Smooth muscle cell (in vitro differentiated cells): ENCODE measurements at regions not wholly inside any gene's neighbourhood (a gene's known extent, or its start where the extent isn't known, plus 50 kb on each side); places are given as distances from the start of the nearest gene placed in this dataset.

ENCODE experiments used
- DNase-seq: peaks from one replicate; lab custom pipeline; 2025; ENCODE audit not compliant: unreplicated experiment; lab: John Stamatoyannopoulos, UW
- H2AFZ ChIP-seq: fragments of 200-600 bp; sonication (generic); 2 replicates; pipeline ENCODE4 v1.6.0; 2016; ENCODE audit warnings: antibody characterized with exemption, low read depth, mild to moderate bottlenecking
- H3F3A ChIP-seq: fragments of 200-600 bp; sonication (generic); 2 replicates; pipeline ENCODE4 v1.6.0; 2017; ENCODE audit warnings: antibody characterized with exemption, low read depth
- H3K27ac ChIP-seq: fragments of 200-600 bp; sonication (generic); 2 replicates; pipeline ENCODE4 v1.5.1; 2016; ENCODE audit warnings: low read depth, mild to moderate bottlenecking
- H3K27me3 ChIP-seq: fragments of 200-600 bp; sonication (generic); 2 replicates; pipeline ENCODE4 v1.6.1; 2016; ENCODE audit warnings: low read depth, mild to moderate bottlenecking
- H3K36me3 ChIP-seq: fragments of 200-600 bp; sonication (generic); 2 replicates; pipeline ENCODE4 v1.5.1; 2016; ENCODE audit warnings: low read depth
- H3K4me1 ChIP-seq: fragments of 200-600 bp; sonication (generic); 2 replicates; pipeline ENCODE4 v1.5.1; 2016; ENCODE audit warnings: low read depth
- H3K4me2 ChIP-seq: fragments of 200-600 bp; sonication (generic); 2 replicates; pipeline ENCODE4 v1.6.0; 2016; ENCODE audit warnings: mild to moderate bottlenecking
- H3K4me3 ChIP-seq: fragments of 200-600 bp; sonication (generic); 2 replicates; pipeline ENCODE4 v1.5.1; 2016; ENCODE audit warnings: mild to moderate bottlenecking
- H3K79me2 ChIP-seq: fragments of 200-600 bp; sonication (generic); 2 replicates; pipeline ENCODE4 v1.6.0; 2016; ENCODE audit warnings: low read depth, mild to moderate bottlenecking
- H3K9ac ChIP-seq: fragments of 200-600 bp; sonication (generic); 2 replicates; pipeline ENCODE4 v1.6.0; 2016; ENCODE audit warnings: low read depth
- H3K9me3 ChIP-seq: fragments of 200-600 bp; sonication (generic); replicated peaks from 2 replicates; pipeline ENCODE4 v1.5.1; 2016; ENCODE audit warnings: low read depth
- H4K20me1 ChIP-seq: fragments of 200-600 bp; sonication (generic); 2 replicates; pipeline ENCODE4 v1.6.0; 2016; ENCODE audit warnings: low read depth
- CTCF ChIP-seq: fragments of 200-600 bp; sonication (generic); IDR thresholded peaks from 2 replicates; pipeline ENCODE4 v1.5.1; 2017; ENCODE audit warnings: borderline replicate concordance, mild to moderate bottlenecking, antibody characterized with exemption; ENCODE audit not compliant: insufficient read depth, poor library complexity, severe bottlenecking
- WGBS: methylation state at CpG from one replicate; pipeline ENCODE4 v1.1.7; 2016; ENCODE audit warnings: low lambda C conversion rate; 5-methylcytosine and 5-hydroxymethylcytosine counted together

- DNase-seq: no peak
- H3K27me3 ChIP-seq: no peaks in the 10 kb centered on the region
- H3K4me1 ChIP-seq: no peaks in the 10 kb centered on the region
- no peaks in the 10 kb centered on the region for H4K20me1 ChIP-seq
- no peaks in the 10 kb centered on the region for H3F3A ChIP-seq
- H3K9ac ChIP-seq: no peak overlapping the region
- no peaks in the 10 kb centered on the region for H3K36me3 ChIP-seq
- H3K9me3 ChIP-seq: peaks cover 9% of the 10 kb centered on the region
- no peak overlapping the region for H3K27ac ChIP-seq
- H2AFZ ChIP-seq: no peak overlapping the region
- H3K4me2 ChIP-seq: no peak overlapping the region
- H3K4me3 ChIP-seq: no peak overlapping the region
- H3K79me2 ChIP-seq: no peaks in the 10 kb centered on the region
- no peak for TF ChIP-seq CTCF
- 60% methylated on average over 3 of the region's 3 CpGs for WGBS
Observed at GRCh38 chr14:44070046-44070445, 437.0 kb downstream of the FSCB start.

GRCh38 chr14:44053422-44053821, 453.7 kb downstream of the FSCB start:
- H3K9ac ChIP-seq: no peak overlapping the region
- no peak overlapping the region for H3K4me3 ChIP-seq
- H3F3A ChIP-seq: no peaks in the 10 kb centered on the region
- no peak overlapping the region for H2AFZ ChIP-seq
- no peak for DNase-seq
- 88% methylated on average over 3 of the region's 3 CpGs for WGBS
- no peaks in the 10 kb centered on the region for H3K79me2 ChIP-seq
- no peak overlapping the region for H3K27ac ChIP-seq
- no peaks in the 10 kb centered on the region for H3K9me3 ChIP-seq
- H3K36me3 ChIP-seq: no peaks in the 10 kb centered on the region
- no peaks in the 10 kb centered on the region for H4K20me1 ChIP-seq
- TF ChIP-seq CTCF: no peak
- no peaks in the 10 kb centered on the region for H3K27me3 ChIP-seq
- H3K4me2 ChIP-seq: no peak overlapping the region
- H3K4me1 ChIP-seq: no peaks in the 10 kb centered on the region

- Histone ChIP-seq H3K79me2 (no peaks in the 10 kb centered on the region), H2AFZ (no peak overlapping the region), H3F3A (no peaks in the 10 kb centered on the region), H3K9me3 (no peaks in the 10 kb centered on the region), H3K4me2 (no peak overlapping the region), H4K20me1 (no peaks in the 10 kb centered on the region), H3K36me3 (no peaks in the 10 kb centered on the region), H3K27ac (no peak overlapping the region), H3K27me3 (no peaks in the 10 kb centered on the region), H3K9ac (no peak overlapping the region), H3K4me3 (no peak overlapping the region), H3K4me1 (no peaks in the 10 kb centered on the region)
- TF ChIP-seq CTCF: no peak
- WGBS: 94% methylated on average over 2 of the region's 2 CpGs
- DNase-seq: no peak
Observed at GRCh38 chr14:44041700-44042099, 465.4 kb downstream of the FSCB start.

GRCh38 chr14:44040561-44040960, 466.5 kb downstream of the FSCB start:
- Histone ChIP-seq H3K9me3 (no peaks in the 10 kb centered on the region), H4K20me1 (no peaks in the 10 kb centered on the region), H3K79me2 (no peaks in the 10 kb centered on the region), H3K27me3 (no peaks in the 10 kb centered on the region), H2AFZ (no peak overlapping the region), H3K4me3 (no peak overlapping the region), H3K4me2 (no peak overlapping the region), H3K36me3 (no peaks in the 10 kb centered on the region), H3F3A (no peaks in the 10 kb centered on the region), H3K9ac (no peak overlapping the region), H3K4me1 (no peaks in the 10 kb centered on the region), H3K27ac (no peak overlapping the region)
- TF ChIP-seq CTCF: no peak
- DNase-seq: no peak
- 85% methylated on average over 1 of the region's 1 CpG for WGBS
